H1 (cell line): ENCODE measurements at regions not wholly inside any gene's neighbourhood (a gene's known extent, or its start where the extent isn't known, plus 50 kb on each side); places are given as distances from the start of the nearest gene placed in this dataset.

Experiments used
- CBX5 ChIP-seq: fragments of 300-800, 300-1000 bp; sonication (generic); IDR thresholded peaks from 2 replicates; pipeline ENCODE4 v1.7.1; 2016; ENCODE audit warnings: antibody characterized with exemption, low read length, low read depth
- CHD1 ChIP-seq: IDR thresholded peaks from 2 replicates; pipeline ENCODE4 v1.6.1; 2012; ENCODE audit warnings: low read depth, low read length, improper control_type of control experiment
- HDAC6 ChIP-seq: IDR thresholded peaks from one replicate; pipeline ENCODE4 v1.7.1; 2012; ENCODE audit warnings: low read depth, mild to moderate bottlenecking, inconsistent platforms, low read length, moderate library complexity
- KDM5A ChIP-seq: fragments of 200-600 bp; IDR thresholded peaks from 2 replicates; pipeline ENCODE4 v1.7.1; 2012; ENCODE audit warnings: mild to moderate bottlenecking, low read length, inconsistent platforms, mixed read lengths
- POLR2A ChIP-seq, 2 experiments: IDR thresholded peaks; 1 replicate in 1 of 2; 2 replicates in 1 of 2; pipeline ENCODE4 v1.6.1; 2011; ENCODE audit warnings: low read depth in 2 of 2, low read length in 2 of 2, mild to moderate bottlenecking in 2 of 2; ENCODE audit errors: control extremely low read depth in 1 of 2
- TF ChIP-seq, protein P1 (sequence below), 3 experiments: IDR thresholded peaks; 1 replicate in 2 of 3; 2 replicates in 1 of 3; pipeline versions ENCODE4 v1.5.1 to v1.6.1; 2011; ENCODE audit warnings: low read length in 3 of 3, mild to moderate bottlenecking in 3 of 3, inconsistent platforms in 2 of 3, low read depth in 1 of 3, moderate library complexity in 1 of 3; ENCODE audit not compliant: insufficient read depth in 1 of 3; ENCODE audit errors: control extremely low read depth in 1 of 3

DNA sequence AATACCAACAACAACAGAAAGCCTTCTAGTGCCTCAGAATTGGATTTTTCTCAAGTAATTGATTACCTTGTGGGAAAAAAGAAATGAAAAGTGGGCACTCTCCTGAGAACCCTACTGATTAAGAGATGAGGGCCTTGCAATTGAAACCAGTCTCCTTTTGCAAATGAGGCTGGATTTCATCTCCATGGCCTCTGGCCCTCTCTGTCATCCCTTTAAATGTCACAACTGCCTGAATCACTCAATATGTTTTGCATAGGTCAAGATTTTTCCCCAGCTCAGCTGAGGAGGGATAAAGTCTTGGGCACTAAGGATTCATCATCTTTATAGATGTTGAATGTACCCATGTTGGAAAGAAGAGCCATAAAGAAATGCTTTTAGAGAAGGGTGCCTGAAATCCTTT lies 166.4 kb downstream of the RMST start:
- TF ChIP-seq HDAC6 (no peak), CBX5 (no peak), POLR2A (IDR thresholded peaks at IDR 0.05; ENCODE audit: control extremely low read depth in 1 of 2, low read depth in 2 of 2, low read length in 2 of 2) (no peak), CHD1 (no peak), KDM5A (no peak)
- TF ChIP-seq, protein P1, sequence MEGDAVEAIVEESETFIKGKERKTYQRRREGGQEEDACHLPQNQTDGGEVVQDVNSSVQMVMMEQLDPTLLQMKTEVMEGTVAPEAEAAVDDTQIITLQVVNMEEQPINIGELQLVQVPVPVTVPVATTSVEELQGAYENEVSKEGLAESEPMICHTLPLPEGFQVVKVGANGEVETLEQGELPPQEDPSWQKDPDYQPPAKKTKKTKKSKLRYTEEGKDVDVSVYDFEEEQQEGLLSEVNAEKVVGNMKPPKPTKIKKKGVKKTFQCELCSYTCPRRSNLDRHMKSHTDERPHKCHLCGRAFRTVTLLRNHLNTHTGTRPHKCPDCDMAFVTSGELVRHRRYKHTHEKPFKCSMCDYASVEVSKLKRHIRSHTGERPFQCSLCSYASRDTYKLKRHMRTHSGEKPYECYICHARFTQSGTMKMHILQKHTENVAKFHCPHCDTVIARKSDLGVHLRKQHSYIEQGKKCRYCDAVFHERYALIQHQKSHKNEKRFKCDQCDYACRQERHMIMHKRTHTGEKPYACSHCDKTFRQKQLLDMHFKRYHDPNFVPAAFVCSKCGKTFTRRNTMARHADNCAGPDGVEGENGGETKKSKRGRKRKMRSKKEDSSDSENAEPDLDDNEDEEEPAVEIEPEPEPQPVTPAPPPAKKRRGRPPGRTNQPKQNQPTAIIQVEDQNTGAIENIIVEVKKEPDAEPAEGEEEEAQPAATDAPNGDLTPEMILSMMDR (IDR thresholded peaks at IDR 0.05; ENCODE audit: control extremely low read depth in 1 of 3, insufficient read depth in 1 of 3, low read depth in 1 of 3, low read length in 3 of 3), result no peak
